T follicular helper cell (primary cell): ENCODE measurements at regions not wholly inside any gene's neighbourhood (a gene's known extent, or its start where the extent isn't known, plus 50 kb on each side); places are given as distances from the start of the nearest gene placed in this dataset.

Source experiments
- DNase-seq: peaks from one replicate; pipeline ENCODE4 v3.0.0-alpha.2; 2020; ENCODE audit warnings: low read depth

DNA sequence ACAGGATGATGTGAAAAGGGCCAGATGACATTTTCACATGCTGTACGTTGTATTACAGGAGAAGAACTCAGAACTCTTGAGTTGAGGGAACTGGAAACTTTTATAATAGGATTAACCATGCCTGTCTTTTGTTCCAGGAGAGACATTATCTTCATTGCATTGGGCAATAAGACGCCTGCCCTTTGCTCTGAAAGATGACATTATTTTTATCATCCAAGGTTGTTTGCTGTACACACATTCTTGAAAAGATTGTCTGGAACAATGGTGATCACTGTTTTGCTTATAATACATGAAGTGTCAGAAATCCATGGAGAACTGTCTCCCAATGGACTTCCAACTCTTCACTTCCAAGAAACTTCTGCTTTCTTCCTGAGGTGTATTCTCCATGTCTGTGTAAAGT lies 334.6 kb upstream of the B3GAT1 start:
- no peak for DNase-seq

DNA sequence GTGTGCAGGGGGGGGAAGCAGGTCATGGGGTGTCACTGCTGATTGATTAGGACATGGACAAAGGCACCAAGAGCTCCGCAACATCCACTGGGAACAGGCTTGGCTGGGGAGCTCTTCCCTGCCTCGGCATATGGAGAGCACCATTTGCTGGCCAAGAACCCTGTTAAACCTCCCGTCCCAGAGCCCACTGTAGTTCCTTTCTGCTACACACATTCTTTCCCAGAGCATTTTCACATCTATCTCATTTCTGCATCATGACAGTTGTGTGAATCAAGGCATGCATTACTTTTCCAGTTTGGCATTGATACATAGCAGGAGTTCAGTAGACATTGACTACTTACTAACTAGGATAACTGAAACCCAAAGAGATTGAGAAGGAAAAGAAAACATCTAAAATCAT lies 333.4 kb upstream of the B3GAT1 start:
- no peak for DNase-seq

DNA sequence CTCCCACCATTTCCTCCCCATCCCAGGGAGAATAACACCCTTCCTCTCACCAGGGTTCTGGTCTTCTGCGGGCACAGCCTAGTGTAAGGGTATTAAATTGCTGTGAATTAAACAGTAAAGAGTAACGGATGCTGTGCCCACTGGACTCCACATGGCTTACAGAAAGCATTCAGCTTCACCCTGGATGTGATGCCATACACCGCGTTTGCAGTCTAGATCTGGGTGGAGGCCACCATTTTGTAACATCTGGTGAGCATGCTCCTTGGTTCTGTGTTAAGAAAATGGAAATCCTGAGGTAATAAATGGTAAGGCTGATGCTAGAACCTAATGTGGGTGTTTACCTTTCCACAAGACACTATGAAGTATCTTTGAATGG lies 331.8 kb upstream of the B3GAT1 start:
- no peak for DNase-seq

DNA sequence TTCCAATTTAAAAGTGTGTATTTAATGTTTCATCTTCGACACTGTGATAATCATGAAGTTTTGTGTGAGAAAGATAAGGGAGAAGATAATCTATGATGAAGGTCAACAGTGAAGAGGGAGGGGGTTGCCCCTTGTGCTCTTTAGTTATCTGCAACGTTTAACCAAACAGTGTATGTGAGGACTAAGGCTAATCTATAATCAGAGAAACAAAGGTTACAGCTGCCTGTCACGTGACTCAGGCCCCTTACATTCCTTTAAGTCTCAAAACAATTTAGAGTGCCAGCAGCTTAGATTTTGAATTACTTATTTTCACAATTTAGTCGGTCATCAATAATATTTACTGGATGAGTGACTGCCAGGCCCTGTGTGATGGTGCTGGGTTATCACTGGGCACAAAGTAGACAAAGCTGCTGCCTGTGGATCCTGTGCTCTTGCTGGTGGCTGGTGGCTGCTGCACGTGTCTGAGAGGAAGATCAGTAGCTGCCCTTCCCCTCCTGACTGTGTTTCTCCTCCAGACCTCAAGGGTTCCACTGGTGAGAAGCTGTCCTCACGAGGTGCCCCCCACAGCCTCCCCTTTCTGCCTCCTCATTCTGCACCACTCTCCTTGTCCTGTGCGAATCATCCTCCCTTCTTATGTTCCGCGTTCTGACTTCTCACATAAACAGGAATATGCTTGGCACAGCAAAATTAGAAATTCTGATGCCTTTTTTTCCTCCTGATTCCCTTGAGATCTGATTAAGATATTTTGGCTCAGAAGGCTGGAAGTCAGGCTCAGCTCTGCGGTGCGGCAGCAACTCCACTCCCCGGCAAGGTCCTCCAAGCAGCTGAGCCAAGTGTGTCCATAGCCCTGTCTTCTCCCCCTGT lies 331.1 kb upstream of the B3GAT1 start:
- no peak for DNase-seq

DNA sequence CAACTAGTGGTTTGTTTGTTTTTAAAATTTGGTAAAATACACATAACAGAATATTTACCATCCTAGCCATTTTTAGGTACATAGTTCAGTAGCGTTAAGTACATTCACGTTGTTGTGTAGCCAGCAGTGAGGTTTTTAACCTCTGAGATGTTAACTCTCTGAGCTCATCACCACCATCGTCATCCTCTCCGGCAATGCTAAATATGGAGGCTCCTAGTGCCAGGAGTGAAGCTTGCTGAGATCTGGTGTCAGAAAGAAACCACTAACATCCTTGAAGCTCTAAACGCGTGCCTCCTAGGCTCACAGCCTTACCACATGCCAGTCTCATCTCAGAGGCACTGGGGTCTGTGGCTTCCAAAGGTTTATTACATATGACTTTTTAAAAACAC lies 330.2 kb upstream of the B3GAT1 start:
- DNase-seq: no peak

DNA sequence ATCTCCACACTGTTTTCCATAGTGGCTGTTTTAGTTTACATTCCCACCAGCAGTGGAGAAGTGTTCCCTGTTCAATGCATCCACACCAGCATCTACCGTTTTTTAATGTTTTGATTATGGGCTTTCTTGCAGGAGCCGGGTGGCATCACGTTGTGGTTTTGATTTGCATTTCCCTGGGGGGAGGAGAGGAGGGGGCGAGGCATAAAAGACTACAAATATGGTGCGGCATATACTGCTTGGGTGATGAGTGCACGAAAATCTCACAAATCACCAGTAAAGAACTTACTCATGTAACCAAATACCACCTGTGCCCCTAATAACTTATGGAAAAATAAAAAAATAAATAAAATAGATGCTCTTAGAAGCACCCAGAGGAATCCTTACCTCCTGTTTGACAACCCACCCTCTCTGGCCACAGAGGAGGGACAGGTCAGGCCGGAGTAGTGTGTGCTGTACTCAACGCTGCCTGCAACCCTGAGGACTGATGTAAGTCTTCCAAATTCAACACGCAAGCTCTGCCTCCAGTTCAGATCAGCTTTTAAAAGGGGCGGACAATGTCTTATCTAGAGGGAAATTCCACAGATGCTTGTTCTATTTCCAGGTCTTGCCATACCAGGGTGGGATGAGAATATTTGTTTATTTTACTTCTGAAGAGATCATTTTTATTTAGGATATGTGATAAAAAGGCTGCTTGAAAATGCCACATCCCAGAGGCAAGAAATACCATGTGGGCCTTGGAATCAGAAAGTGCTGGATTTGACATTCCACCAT lies 329.6 kb upstream of the B3GAT1 start:
- no peak for DNase-seq

DNA sequence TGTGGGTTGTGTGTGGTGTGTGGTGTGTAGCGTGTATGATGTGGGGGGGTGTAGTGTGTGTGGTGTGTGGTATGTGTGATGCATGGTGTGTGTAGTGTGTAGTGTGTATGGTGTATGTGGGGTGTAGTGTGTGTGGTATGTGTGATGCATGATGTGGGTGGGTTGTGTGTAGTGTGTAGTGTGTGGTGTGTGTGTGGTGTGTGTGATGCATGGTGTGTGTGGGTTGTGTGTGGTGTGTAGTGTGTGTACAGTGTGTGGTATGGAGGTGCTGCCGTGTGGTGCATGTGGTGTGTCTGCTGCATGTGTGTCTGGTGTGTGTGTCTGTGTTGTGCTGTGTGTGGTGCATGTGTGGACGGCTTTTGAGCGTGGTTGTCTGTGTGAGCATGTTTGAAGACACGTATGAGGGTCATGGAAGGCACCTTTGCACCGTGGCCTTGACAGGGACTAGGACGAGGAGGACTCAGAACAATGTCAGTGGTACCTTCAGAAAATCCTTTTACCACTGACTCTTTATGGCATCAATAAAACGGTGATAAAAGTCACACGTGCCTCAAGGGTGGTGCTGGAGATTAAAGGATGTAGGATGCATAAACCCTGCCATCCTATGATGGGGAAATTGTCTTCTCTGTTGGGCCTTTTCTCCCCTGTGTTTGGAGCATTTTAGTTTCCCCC lies 328.7 kb upstream of the B3GAT1 start:
- no peak for DNase-seq

DNA sequence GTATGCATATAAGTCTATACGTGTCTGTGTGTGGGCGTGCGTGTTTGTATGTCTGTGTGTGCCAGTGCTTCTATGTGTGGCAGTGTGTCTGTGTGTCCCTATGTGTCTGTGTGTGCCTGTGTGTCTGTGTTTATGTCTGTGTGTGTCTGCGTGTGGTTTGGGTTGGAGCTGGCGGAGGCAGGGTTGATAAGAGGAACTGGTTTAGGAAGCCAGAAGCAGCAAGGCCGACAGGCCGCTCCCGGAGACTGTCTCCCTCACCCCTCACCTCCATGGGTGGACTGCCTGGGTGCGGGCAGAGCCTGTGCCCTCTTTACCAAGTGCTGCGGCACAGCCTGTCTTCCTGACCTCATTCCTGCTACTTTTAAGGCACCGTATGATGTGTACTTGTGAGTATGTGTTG lies 327.1 kb upstream of the B3GAT1 start:
- no peak for DNase-seq

DNA sequence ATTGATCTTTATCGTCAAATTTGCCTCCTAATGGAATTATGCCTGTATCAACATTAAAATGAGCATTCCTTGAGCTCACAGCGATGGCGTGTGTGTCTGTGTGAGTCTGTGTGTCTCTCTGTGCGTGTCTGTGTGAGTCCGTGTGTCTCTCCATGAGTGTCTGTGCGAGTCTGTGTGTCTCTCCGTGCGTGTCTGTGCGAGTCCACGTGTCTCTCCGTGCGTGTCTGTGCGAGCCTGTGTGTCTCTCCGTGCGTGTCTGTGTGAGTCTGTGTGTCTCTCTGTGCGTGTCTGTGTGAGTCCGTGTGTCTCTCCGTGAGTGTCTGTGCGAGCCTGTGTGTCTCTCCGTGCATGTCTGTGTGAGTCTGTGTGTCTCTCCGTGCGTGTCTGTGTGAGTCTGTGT lies 326.5 kb upstream of the B3GAT1 start:
- no peak for DNase-seq

DNA sequence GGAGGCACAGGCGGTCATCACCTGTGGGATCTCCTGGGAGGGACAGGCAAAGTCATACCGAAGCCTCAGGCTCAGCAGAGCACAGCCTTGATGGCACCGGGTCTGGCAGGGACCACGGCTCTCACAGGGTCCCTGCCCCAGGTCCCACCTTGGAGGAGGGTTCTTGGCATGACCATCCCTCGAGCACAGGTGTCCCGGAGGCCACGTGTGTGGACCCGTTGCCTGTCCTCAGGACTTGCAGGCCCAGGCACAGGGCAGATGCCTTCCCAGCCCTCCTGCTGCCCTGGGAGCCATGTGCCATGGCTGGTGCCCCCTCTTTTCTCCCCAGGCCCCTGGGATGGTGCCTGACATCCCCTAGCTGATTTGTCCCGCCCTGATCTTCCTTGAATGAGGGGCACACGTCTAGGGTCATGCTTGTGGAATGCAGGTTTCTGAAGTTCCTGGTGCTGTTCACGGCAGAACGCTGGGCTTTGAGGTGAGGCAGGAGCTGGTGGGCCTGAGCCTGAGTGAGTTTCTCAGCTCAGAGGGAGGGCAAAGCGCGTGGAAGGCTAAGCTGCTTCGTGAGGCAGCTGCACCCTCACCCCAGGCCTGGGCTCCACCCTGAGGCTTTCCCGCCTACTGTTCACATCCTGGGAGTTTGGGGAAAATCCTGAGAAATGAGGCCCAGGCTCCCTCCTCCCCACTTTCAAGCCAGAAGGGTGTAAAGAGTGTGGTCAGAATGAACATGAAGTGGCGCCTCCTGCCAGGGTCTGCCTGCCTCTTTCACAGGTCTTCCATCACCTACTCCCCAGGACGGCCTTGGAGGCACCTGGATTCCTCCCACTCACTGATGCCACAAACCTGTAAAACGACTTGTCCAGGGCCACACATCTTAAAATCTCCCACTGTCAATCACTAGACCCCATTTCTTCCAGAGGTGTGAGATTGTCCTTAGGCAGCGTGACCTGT lies 325.8 kb upstream of the B3GAT1 start:
- no peak for DNase-seq

DNA sequence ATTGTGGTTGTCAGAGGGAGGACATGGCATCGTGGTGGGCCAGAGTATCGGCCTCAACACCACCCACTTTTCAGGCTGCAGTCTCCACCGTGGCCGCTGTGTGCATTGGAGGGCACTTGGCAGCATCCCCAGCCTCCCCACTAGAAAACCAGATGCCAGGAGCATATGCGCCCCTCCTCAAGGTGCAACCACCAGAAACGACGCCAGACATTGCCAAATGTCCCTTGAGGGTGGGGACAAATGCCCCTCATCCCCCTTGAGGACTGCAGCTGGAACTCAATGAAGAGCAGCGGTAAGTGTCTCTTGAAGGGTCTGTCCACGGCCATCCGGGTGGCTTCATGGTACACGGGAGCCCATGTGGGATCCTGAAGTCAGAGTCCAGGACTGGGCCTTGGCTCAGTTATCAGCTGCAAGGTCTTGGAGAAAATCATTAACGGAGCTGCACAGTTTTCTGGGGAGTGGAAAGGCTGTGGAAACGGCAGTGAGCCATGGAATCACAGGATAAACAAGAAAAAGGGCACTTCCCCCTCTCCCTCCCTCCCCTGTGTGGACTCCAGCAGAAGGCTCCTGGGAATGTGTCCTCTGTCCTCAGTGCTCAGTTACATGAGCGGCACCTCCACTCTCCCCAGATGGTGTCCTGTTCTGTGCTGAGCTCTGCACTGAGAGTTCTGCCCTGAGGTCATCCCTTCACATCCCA lies 324.4 kb upstream of the B3GAT1 start:
- no peak for DNase-seq

DNA sequence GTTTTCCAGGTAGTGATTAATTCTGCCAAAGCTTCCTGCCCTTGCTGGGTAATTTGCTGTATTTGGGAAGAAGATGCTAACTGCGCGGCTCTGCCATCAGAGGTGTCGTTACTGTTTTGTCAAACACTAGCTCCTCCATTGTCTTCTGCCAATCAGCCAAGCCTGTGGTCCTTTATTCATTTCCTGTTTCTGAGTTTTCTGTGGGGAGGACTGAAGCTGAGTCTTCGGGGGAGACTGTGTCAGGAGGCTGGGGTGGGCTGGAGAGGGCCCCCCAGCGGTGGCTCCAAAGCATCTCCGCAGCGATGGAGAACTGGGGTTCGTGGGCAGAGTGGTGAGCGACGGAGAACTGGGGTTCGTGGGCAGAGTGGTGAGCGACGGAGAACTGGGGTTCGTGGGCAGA lies 322.9 kb upstream of the B3GAT1 start:
- no peak for DNase-seq

DNA sequence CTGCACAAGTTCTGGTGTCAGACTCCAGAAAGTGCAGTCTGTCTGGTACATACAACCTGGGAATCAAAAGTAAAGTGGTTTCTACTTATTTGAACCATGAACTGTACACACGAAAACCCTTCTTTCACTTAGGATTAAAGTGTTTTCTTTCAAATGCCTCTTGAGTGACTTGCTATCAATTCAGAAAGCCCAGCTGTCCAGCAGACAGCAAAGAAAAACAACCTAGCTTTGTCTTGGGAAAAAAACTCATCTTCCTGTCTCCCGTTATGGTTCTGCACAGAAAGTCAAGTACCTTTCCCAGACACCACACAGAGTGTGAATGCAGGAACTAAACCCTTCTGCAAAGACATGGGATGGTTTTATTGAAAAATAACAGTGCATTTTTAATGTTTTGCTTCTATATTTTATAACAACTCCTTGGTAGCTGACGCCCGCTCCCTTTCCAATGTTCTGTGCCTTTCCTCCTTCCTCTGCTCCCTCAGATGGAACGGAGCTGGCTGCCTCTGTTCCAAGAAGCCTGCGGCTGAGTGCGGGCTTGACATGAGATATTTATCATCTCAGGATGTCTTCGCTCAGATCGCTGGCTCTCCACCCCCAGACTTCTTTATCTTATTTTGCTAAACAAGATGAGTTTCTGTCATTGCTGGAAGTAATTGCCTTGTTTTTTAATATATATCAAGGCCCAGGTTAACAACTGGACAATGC lies 322.3 kb upstream of the B3GAT1 start:
- no peak for DNase-seq

DNA sequence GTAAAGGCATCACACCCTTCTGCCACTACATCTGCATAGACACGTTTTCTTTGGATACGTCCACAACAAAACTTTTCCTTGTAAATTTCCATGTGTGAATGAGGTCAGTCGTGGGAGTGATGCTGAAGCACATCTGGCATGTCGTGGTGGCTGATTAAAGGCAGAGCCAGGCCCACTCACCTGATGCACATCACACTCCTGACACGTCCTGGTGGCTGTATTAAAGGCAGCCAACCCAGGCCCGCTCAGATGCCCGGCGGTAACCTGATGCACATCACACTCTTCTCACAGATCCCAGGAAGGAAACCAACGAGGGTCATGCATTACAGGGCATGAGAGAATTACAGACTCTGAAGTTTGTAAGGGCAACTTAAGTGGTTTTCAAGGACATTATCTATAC lies 321.6 kb upstream of the B3GAT1 start:
- no peak for DNase-seq

DNA sequence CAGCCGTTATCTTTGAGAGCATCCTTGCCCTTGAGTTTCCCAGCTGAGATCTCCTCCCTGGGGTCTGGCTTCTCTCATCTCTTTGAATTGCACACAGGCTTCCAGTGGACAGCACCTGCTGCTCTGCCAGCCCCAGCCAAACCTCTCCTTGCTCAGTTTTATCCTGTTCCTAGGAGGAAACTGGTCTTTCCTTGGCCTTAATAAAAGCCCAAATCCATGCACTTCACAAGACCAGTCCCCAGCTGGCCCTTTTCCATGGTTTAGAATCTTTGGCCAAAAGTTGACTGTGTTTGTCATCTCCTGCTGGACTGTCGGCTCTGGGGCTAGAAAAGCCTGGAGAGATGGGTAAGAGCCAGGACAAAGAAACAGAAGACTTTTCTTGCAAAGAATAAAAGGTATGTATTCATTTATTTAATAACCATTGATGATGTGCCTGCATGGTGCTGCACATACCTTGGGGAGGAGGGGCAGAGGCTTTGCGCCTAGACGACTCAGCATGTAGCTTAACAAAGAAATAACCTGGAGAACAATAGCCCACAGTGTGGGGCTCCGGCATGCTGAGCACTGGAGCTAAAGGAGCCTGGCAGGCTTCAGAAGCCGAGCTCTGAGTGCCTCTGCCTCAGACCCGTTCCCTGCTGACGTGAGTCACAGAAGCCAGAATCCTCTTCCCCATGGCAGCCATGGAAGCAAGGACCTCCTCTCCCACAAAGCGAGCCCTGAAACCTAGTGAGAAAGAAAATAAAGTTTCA lies 319.3 kb upstream of the B3GAT1 start:
- no peak for DNase-seq

DNA sequence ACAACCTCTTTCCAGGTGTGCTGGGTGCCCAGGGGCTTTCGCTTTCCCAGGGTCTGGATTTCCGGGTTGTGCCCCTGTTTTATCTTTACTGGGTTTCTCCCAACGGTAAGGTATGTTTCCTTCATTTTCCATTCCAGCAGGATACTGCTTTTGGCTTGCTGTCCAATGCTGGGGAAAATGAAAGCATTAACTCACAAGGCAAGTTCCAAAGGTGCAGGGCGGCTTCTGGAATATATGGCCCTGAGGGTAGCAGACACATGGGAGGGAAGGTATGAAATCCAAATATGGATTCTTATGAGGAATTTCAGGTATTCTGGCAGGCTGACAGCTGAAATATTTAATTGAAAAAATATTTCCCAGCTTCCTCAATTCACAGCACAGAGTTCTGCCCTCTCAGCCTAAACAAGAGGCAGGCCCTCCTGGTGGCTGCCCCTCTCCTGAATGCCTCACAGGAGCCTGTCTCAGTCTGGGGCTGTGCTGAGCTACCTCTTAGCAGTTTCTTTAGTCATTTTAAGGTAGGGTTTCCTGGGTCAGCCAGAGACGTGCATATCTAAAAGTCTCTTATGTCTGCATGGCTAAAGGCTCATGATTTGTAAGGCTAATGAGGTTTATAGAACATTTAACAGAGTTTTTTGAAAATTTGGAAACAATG lies 318.6 kb upstream of the B3GAT1 start:
- no peak for DNase-seq

DNA sequence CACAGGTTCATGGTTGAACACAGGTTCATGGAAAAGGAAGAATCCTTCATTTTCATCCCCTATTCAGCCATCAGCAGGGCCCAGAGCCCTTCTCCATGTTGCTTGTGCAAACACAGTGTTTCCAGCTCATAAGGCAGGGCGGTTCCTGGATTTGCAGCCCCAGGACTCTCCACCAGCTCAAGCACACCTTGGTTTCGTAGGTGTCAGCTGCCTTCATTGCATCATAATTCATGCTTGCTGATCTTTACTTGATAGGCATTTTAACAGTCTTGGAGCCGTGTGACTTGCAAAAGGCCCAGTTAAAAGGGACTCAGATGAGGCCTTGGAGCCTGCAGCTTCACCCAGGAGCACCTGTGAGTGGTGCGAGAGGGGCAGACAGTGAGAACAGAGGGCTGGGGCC lies 318.1 kb upstream of the B3GAT1 start:
- DNase-seq: no peak

DNA sequence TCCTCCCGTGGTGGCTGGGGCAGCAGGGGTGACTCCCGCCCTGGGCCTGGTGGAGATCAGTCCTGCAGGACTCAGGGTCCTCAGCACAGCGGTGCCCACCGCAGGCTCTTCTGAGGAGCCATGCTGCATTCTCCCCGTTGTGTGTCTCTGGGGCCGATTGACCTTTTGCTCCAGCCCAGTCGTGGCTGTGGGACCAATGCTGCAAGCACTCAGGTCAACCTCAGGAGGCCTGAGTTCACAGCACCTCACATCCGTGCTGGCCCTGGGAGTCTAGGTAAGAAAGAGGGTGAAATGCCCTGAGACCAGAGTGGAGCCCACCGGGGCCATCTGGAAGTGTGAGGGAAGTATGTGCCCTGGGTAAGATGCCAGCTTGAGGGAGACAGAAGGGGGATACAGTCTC lies 316.1 kb upstream of the B3GAT1 start:
- no peak for DNase-seq

DNA sequence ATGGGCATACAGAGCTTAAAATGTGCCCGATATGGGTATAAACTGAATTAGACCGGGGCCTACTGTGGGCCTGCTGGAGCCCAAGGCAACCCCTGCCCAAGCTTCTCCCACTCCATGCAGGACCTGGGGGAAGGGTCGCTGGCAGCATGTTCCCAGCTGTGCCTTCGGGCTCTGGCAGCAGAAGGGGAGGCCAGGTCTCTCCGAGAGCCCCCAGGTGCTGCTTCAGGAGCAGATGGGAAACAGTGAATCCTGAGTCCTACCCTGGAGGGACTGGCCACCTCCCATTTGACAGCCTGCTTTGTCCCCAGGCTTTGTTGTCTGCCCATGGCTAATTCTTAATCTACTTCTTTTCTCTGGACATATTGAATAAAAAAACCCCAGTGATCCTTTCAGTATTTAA lies 315.6 kb upstream of the B3GAT1 start:
- no peak for DNase-seq
